ENCODE measurements at regions not wholly inside any gene's neighbourhood (a gene's known extent, or its start where the extent isn't known, plus 50 kb on each side); places are given as distances from the start of the nearest gene placed in this dataset.

- no peak for TF ChIP-seq CTCF (IDR thresholded peaks at IDR 0.05 in 2 of 3, conservative IDR thresholded peaks at IDR 0.05 in 1 of 3; ENCODE audit: borderline replicate concordance in 1 of 3, insufficient read depth in 1 of 3, low read depth in 2 of 3, low read length in 2 of 3)
- no peak for TF ChIP-seq CBX3 (IDR thresholded peaks at IDR 0.05; ENCODE audit: low read depth)
These were observed 548.6 kb downstream of the KIF4B start for GRCh38 chr5:155562158-155562557.
